Endothelial cell of umbilical vein (primary cell): ENCODE measurements at regions not wholly inside any gene's neighbourhood (a gene's known extent, or its start where the extent isn't known, plus 50 kb on each side); places are given as distances from the start of the nearest gene placed in this dataset.

Source experiments
- BruUV-seq: library from RNA; stranded (reverse); fragments of 400-500 nt; replicated peaks from 2 replicates; lab custom pipeline; 2021; lab: Mats Ljungman, UMichigan
- CTCF ChIA-PET: fragments of 300-600, 350-600 bp; sonication (Branson Sonifier 250); formaldehyde crosslinking; loops from one replicate; lab custom pipeline; 2021; ENCODE audit warnings: antibody characterized with exemption, inconsistent platforms; lab: Charles Lee
- POLR2A ChIA-PET: fragments of 300-600, 350-600 bp; sonication (Branson Sonifier 250); formaldehyde crosslinking; loops from one replicate; lab custom pipeline; 2021; ENCODE audit warnings: antibody characterized with exemption, inconsistent platforms; lab: Charles Lee
- DNase-seq: peaks from one replicate; pipeline ENCODE4 v3.0.0-alpha.2; 2011; ENCODE audit warnings: low read depth, low spot score
- FAIRE-seq: peaks from 2 replicates; lab custom pipeline; 2011; peaks lifted over from hg19 to GRCh38; lab: Jason Lieb, UNC
- H2AFZ ChIP-seq: 2 replicates; pipeline ENCODE4 v1.6.0; 2012; ENCODE audit warnings: low read depth, low read length, control low read depth, inconsistent platforms
- H3K27ac ChIP-seq: 2 replicates; pipeline ENCODE4 v1.5.1; 2011; ENCODE audit warnings: low read depth, mild to moderate bottlenecking, control low read depth, low read length, moderate library complexity; ENCODE audit not compliant: insufficient read depth
- H3K27me3 ChIP-seq, 2 experiments: 2 replicates each; pipeline versions ENCODE4 v1.6.0 to v1.6.1; 2011; ENCODE audit warnings: low read length in 2 of 2, mixed read lengths in 1 of 2; ENCODE audit not compliant: control insufficient read depth in 2 of 2, insufficient read depth in 2 of 2
- H3K36me3 ChIP-seq, 2 experiments: 2 replicates in 1 of 2; 3 replicates in 1 of 2; pipeline ENCODE4 v1.5.1; 2011; ENCODE audit warnings: low read length in 2 of 2, mild to moderate bottlenecking in 1 of 2, moderate library complexity in 1 of 2; ENCODE audit not compliant: control insufficient read depth in 2 of 2, insufficient read depth in 2 of 2; ENCODE audit errors: extremely low read depth in 1 of 2
- H3K4me1 ChIP-seq: 3 replicates; pipeline ENCODE4 v1.5.1; 2011; ENCODE audit warnings: mild to moderate bottlenecking, low read length; ENCODE audit not compliant: control insufficient read depth, insufficient read depth; ENCODE audit errors: extremely low read depth
- H3K4me2 ChIP-seq: 2 replicates; pipeline ENCODE4 v1.6.1; 2011; ENCODE audit warnings: low read length, control low read depth, mixed read lengths; ENCODE audit not compliant: insufficient read depth
- H3K4me3 ChIP-seq, 3 experiments: fragments of 200-600 bp in 1 of 3; sonication (generic), shearing (Covaris generic) in 1 of 3; replicated peaks in 1 of 3; 2 replicates each; pipeline ENCODE4 v1.5.1; 2011 to 2016; ENCODE audit warnings: control low read depth in 3 of 3, low read length in 3 of 3, mild to moderate bottlenecking in 2 of 3, inconsistent platforms in 1 of 3, low read depth in 1 of 3, moderate library complexity in 1 of 3; ENCODE audit not compliant: insufficient read depth in 1 of 3
- H3K79me2 ChIP-seq: 2 replicates; pipeline ENCODE4 v1.6.0; 2012; ENCODE audit warnings: low read length, inconsistent platforms; ENCODE audit not compliant: control insufficient read depth, insufficient read depth
- H3K9ac ChIP-seq: replicated peaks from 2 replicates; pipeline ENCODE3; 2011; ENCODE audit warnings: low read length, control low read depth; ENCODE audit not compliant: insufficient read depth; ENCODE audit errors: extremely low read depth
- H3K9me1 ChIP-seq: replicated peaks from 3 replicates; pipeline ENCODE4 v1.6.0; 2011; ENCODE audit warnings: mild to moderate bottlenecking, low read length; ENCODE audit not compliant: control insufficient read depth, insufficient read depth; ENCODE audit errors: extremely low read depth
- H3K9me3 ChIP-seq: replicated peaks from 2 replicates; pipeline ENCODE4 v1.5.1; 2012; ENCODE audit warnings: low read length, inconsistent platforms; ENCODE audit not compliant: control insufficient read depth, insufficient read depth
- H4K20me1 ChIP-seq: replicated peaks from 2 replicates; pipeline ENCODE3; 2011; ENCODE audit warnings: mild to moderate bottlenecking, low read length; ENCODE audit not compliant: control insufficient read depth, insufficient read depth; ENCODE audit errors: extremely low read depth
- EZH2 ChIP-seq: IDR thresholded peaks from 2 replicates; pipeline ENCODE4 v1.6.1; 2012; ENCODE audit warnings: borderline replicate concordance, low read depth, mild to moderate bottlenecking, moderate library complexity, low read length, inconsistent platforms; ENCODE audit not compliant: severe bottlenecking
- FOS ChIP-seq: IDR thresholded peaks from 2 replicates; pipeline ENCODE4 v1.6.1; 2011; ENCODE audit warnings: mild to moderate bottlenecking, low read length, moderate library complexity, borderline replicate concordance; ENCODE audit not compliant: insufficient read depth
- GATA2 ChIP-seq: IDR thresholded peaks from 2 replicates; pipeline ENCODE4 v1.7.0; 2011; ENCODE audit warnings: low read depth, mild to moderate bottlenecking, moderate library complexity, mixed read lengths, low read length; ENCODE audit not compliant: insufficient read length, insufficient read depth
- JUN ChIP-seq: IDR thresholded peaks from 2 replicates; pipeline ENCODE4 v1.6.1; 2011; ENCODE audit warnings: borderline replicate concordance, low read depth; ENCODE audit not compliant: insufficient read length, insufficient read depth
- MYC ChIP-seq: IDR thresholded peaks from one replicate; pipeline ENCODE4 v1.6.1; 2011; ENCODE audit warnings: mild to moderate bottlenecking, low read depth, low read length
- POLR2A ChIP-seq: IDR thresholded peaks from 2 replicates; pipeline ENCODE4 v1.6.1; 2012; ENCODE audit warnings: low read depth, mild to moderate bottlenecking, control low read depth, low read length
- POLR2AphosphoS5 ChIP-seq: IDR thresholded peaks from 2 replicates; pipeline ENCODE4 v1.6.1; 2012; ENCODE audit warnings: low read depth, mild to moderate bottlenecking, control low read depth, low read length, moderate library complexity; ENCODE audit not compliant: insufficient read depth
- dilution Hi-C: fragments of 300-500 bp; cut with MboI; formaldehyde crosslinking; loops from one replicate; pipeline ENCODE4 v1.15.0; 2019; ENCODE audit warnings: low sequenced_read_pairs; ENCODE audit not compliant: extremely low pct_ligation_motif_present
- intact Hi-C: fragments of 100-400 bp; cut with micrococcal nuclease; formaldehyde crosslinking; loops from one replicate; pipeline ENCODE4 v1.10.0; 2022
- TF ChIP-seq, protein P1 (sequence below): IDR thresholded peaks from 2 replicates; pipeline ENCODE4 v1.6.1; 2011; ENCODE audit not compliant: insufficient read depth, insufficient read length
- TF ChIP-seq, protein P2 (sequence below), 2 donors: IDR thresholded peaks; 1 replicate in 1 of 2; 2 replicates in 1 of 2; pipeline ENCODE4 v1.5.1; 2011; ENCODE audit warnings: low read length in 2 of 2, mild to moderate bottlenecking in 2 of 2, moderate library complexity in 2 of 2, control low read depth in 1 of 2, inconsistent platforms in 1 of 2, low read depth in 1 of 2; ENCODE audit not compliant: insufficient read depth in 1 of 2; ENCODE audit errors: extremely low read depth in 1 of 2

DNA sequence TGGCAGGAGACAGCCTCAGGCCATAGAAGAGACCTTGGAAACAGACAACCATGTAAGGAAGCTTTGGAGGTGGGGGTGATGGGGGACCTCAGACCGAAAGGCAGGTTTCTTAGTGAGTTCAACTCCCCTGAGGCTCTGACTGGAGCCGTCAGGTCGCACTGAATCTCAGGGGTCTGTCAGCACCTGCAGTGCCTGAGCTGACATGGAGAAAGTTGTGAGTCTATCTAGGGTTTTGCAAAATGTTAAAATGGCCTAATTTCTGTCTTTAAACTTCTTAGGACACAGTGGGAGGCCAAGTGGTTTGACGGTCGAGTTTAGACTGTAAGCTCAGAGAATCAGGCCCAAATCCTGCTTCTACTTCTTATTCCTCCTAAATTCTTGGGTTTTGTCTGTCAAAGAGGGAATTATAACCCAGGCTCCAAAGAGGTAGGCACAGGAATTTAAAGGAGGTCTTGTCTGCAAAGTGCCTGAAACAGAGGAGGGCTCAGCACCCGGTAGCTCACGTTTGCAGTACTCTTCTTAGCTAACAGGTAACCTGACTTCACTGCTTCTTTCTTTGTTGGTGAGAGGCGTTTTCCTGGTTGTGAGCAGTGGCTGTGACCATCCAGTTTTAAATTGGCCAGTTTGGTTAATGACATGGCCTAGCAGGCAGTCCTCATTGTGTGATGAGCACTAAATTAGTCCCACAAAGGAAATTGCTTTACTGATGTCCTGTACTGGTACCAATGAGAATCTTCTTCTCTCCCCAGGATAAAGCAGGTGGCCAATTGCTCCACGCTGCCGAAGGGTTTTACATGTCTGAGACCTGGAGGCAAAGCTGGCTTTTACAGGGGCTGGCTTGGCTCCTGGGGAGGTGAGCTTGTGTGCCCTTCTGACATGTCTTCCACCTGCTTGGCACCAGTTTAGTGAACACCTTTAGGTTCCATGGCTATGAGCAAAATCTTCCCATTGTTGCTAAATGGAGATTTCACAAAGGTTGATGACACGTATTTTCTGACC is 95.7 kb downstream of the MYCN start:
- Histone ChIP-seq H4K20me1 (no peaks in the 10 kb centered on the region), H3K27ac (no peak overlapping the region), H3K9me1 (no peaks in the 10 kb centered on the region), H3K9me3 (no peaks in the 10 kb centered on the region), H3K79me2 (no peaks in the 10 kb centered on the region), H3K4me2 (no peak overlapping the region), H3K36me3 (no peaks in the 10 kb centered on the region), H3K4me1 (no peaks in the 10 kb centered on the region), H2AFZ (no peak overlapping the region), H3K27me3 (no peaks in the 10 kb centered on the region), H3K9ac (no peak overlapping the region), H3K4me3 (no peak overlapping the region)
- CTCF ChIA-PET = no interaction called here
- FAIRE-seq = no peak
- dilution Hi-C loops (no loop called here), intact Hi-C loops (no loop called here)
- no TSS peak for BruUV-seq
- TF ChIP-seq JUN (no peak), EZH2 (no peak), GATA2 (no peak), FOS (no peak), POLR2AphosphoS5 (no peak), POLR2A (no peak), MYC (no peak)
- TF ChIP-seq, protein P1, sequence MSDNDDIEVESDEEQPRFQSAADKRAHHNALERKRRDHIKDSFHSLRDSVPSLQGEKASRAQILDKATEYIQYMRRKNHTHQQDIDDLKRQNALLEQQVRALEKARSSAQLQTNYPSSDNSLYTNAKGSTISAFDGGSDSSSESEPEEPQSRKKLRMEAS = no peak
- TF ChIP-seq, protein P2, sequence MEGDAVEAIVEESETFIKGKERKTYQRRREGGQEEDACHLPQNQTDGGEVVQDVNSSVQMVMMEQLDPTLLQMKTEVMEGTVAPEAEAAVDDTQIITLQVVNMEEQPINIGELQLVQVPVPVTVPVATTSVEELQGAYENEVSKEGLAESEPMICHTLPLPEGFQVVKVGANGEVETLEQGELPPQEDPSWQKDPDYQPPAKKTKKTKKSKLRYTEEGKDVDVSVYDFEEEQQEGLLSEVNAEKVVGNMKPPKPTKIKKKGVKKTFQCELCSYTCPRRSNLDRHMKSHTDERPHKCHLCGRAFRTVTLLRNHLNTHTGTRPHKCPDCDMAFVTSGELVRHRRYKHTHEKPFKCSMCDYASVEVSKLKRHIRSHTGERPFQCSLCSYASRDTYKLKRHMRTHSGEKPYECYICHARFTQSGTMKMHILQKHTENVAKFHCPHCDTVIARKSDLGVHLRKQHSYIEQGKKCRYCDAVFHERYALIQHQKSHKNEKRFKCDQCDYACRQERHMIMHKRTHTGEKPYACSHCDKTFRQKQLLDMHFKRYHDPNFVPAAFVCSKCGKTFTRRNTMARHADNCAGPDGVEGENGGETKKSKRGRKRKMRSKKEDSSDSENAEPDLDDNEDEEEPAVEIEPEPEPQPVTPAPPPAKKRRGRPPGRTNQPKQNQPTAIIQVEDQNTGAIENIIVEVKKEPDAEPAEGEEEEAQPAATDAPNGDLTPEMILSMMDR (IDR thresholded peaks at IDR 0.05; ENCODE audit: extremely low read depth in 1 of 2, insufficient read depth in 1 of 2, low read depth in 1 of 2, low read length in 2 of 2) = no peak
- POLR2A ChIA-PET = no interaction called here
- no peak for DNase-seq
